Activated B cell treated with CpG ODN at 0.5 μM for 24 hours (primary cell): ENCODE measurements at regions not wholly inside any gene's neighbourhood (a gene's known extent, or its start where the extent isn't known, plus 50 kb on each side); places are given as distances from the start of the nearest gene placed in this dataset.

Experiments used
- ATAC-seq: fragments of 200-7000 bp; cut with Tn5 transposase; one replicate; pipeline ENCODE4 v1.10.0; 2021; ENCODE audit warnings: low read depth, mild to moderate bottlenecking, moderate library complexity
- CTCF ChIA-PET: fragments of 350-600 bp; sonication (Branson Sonifier 250); formaldehyde crosslinking; loops from one replicate; lab custom pipeline; 2021; ENCODE audit warnings: antibody characterized with exemption; lab: Charles Lee
- POLR2A ChIA-PET: fragments of 350-600 bp; sonication (Branson Sonifier 250); formaldehyde crosslinking; loops from one replicate; lab custom pipeline; 2021; ENCODE audit warnings: antibody characterized with exemption; lab: Charles Lee
- DNase-seq: peaks from one replicate; pipeline ENCODE4 v3.0.0; 2022
- H3K27ac Mint-ChIP-seq: one replicate; pipeline ENCODE4 v1.8.0; 2020; ENCODE audit warnings: mixed read lengths
- H3K27me3 Mint-ChIP-seq: one replicate; pipeline ENCODE4 v1.8.0; 2021; ENCODE audit warnings: mixed read lengths
- H3K36me3 Mint-ChIP-seq: one replicate; pipeline ENCODE4 v1.8.0; 2021; ENCODE audit warnings: low read depth, mixed read lengths
- H3K4me1 Mint-ChIP-seq: one replicate; pipeline ENCODE4 v1.8.0; 2021; ENCODE audit warnings: mixed read lengths
- H3K4me3 Mint-ChIP-seq: one replicate; pipeline ENCODE4 v1.8.0; 2020; ENCODE audit warnings: mild to moderate bottlenecking, mixed read lengths
- H3K9me3 Mint-ChIP-seq: one replicate; pipeline ENCODE4 v1.8.0; 2020; ENCODE audit warnings: mixed read lengths
- intact Hi-C: fragments of 100-400 bp; cut with micrococcal nuclease; formaldehyde crosslinking; loops from one replicate; pipeline ENCODE4 v1.15.1; 2024
- TF ChIP-seq, protein P1 (sequence below): fragments of 200-600 bp; IDR thresholded peaks from one replicate; pipeline ENCODE4 v1.8.0; 2022; ENCODE audit warnings: antibody characterized with exemption, mild to moderate bottlenecking

DNA sequence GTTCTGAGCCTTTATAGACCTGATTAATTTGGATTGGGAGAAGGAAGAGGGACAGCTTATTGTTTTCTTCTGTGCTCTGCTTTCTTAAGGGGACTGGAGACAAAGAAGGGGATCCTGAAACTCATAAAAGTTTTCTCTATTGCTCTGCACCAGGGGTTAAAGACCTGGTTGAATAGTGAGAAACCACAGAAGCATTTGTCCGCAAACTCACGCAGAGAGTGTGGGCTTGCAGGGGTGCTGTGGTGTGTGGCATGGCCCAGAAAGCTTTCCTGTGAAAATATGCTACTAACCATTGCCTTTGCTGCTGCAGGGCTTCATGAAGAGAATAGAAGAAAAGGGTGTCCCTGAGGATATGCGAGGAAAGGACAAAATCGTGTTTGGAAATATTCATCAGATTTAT, 73.1 kb upstream of the UMPS start:
- H3K4me1 Mint-ChIP-seq: no peaks in the 10 kb centered on the region
- intact Hi-C loops: no loop called here
- DNase-seq: no peak
- TF ChIP-seq, protein P1, sequence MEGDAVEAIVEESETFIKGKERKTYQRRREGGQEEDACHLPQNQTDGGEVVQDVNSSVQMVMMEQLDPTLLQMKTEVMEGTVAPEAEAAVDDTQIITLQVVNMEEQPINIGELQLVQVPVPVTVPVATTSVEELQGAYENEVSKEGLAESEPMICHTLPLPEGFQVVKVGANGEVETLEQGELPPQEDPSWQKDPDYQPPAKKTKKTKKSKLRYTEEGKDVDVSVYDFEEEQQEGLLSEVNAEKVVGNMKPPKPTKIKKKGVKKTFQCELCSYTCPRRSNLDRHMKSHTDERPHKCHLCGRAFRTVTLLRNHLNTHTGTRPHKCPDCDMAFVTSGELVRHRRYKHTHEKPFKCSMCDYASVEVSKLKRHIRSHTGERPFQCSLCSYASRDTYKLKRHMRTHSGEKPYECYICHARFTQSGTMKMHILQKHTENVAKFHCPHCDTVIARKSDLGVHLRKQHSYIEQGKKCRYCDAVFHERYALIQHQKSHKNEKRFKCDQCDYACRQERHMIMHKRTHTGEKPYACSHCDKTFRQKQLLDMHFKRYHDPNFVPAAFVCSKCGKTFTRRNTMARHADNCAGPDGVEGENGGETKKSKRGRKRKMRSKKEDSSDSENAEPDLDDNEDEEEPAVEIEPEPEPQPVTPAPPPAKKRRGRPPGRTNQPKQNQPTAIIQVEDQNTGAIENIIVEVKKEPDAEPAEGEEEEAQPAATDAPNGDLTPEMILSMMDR: no peak
- CTCF ChIA-PET: no interaction called here
- H3K9me3 Mint-ChIP-seq: no peaks in the 10 kb centered on the region
- no peak overlapping the region for H3K27ac Mint-ChIP-seq
- POLR2A ChIA-PET: no interaction called here
- no peak overlapping the region for H3K4me3 Mint-ChIP-seq
- ATAC-seq: no peak
- no peaks in the 10 kb centered on the region for H3K36me3 Mint-ChIP-seq
- H3K27me3 Mint-ChIP-seq: peaks cover 6% of the 10 kb centered on the region

DNA sequence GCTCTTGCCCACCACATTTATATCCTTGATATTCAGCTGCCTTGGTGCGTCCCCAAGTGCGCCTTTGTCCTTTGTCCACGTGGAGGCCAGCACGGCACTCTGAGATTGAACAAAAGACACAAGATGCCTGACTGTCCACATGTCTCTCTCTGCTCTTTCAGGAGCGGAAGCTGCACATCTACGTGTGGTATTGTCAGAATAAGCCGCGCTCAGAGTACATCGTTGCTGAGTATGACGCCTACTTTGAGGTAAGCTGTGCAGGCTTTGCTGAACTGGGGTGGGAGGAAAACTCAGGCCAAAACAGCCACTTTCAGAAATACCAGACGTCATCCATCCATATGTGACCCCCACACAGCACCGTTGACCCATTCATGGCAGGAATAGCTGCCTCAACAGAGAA, 72.0 kb upstream of the UMPS start:
- CTCF ChIA-PET: no interaction called here
- no peak for ATAC-seq

DNA sequence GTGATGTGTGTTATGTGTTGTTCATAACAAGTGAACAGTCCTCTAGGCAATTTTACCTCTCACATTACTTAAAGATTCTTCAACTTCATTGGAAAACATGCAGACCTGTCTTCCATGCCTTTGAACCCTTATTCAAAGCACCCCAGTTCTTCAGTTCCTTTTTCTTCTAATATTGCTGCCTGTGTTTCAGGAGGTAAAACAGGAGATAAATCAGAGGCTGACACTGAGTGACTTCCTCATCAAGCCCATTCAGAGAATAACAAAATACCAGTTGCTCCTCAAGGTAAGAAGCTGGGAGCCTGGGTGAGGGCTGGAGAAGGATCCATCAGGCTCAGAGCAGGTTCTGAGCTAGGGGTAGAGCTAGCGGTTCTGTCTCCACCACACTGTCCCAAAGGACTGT, 71.1 kb upstream of the UMPS start:
- TF ChIP-seq, protein P1: no peak
- Mint-ChIP-seq H3K36me3 (no peaks in the 10 kb centered on the region), H3K4me1 (no peaks in the 10 kb centered on the region), H3K27me3 (peaks cover 10% of the 10 kb centered on the region), H3K4me3 (no peak overlapping the region), H3K9me3 (no peaks in the 10 kb centered on the region), H3K27ac (no peak overlapping the region)
- DNase-seq (no peak), ATAC-seq (no peak)
- ChIA-PET CTCF (no interaction called here), POLR2A (no interaction called here)
- intact Hi-C loops: no loop called here

More for the DNA sequence above, 72.0 kb upstream of the UMPS start:
- H3K27ac Mint-ChIP-seq: no peak overlapping the region
- no peak for DNase-seq
- H3K9me3 Mint-ChIP-seq: no peaks in the 10 kb centered on the region
- H3K27me3 Mint-ChIP-seq: peaks cover 6% of the 10 kb centered on the region
- no peaks in the 10 kb centered on the region for H3K4me1 Mint-ChIP-seq
- POLR2A ChIA-PET: no interaction called here
- intact Hi-C loops: no loop called here
- H3K36me3 Mint-ChIP-seq: no peaks in the 10 kb centered on the region
- TF ChIP-seq, protein P1: no peak
- H3K4me3 Mint-ChIP-seq: no peak overlapping the region

DNA sequence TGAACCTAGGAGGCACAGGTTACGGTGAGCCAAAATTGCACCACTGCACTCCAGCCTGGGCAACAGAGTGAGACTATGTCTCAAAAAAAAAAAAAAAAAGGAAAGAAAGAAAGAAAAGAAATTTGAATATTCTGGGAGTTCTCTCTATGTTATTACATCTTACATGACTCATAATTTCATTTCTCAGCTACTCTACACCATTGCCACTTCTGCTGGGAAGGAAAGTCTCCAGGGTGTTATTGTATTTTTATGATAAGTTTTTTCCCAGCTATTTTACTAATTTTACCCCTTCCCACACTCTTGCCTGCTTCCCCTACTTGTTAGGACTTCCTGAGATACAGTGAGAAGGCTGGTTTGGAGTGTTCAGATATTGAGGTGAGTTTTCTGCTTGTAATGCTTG, 69.7 kb upstream of the UMPS start:
- Mint-ChIP-seq H3K27ac (no peak overlapping the region), H3K36me3 (no peaks in the 10 kb centered on the region), H3K9me3 (no peaks in the 10 kb centered on the region), H3K27me3 (peaks cover 10% of the 10 kb centered on the region), H3K4me1 (no peaks in the 10 kb centered on the region), H3K4me3 (no peak overlapping the region)
- TF ChIP-seq, protein P1: no peak
- POLR2A ChIA-PET: interaction anchor here (0.5 kb wide), 1 partner anchor 9 kb away, joined by 5 read pairs; no protein-coding TSS in a partner anchor
- DNase-seq: no peak
- intact Hi-C loops: no loop called here
- ATAC-seq: no peak
- CTCF ChIA-PET: no interaction called here

DNA sequence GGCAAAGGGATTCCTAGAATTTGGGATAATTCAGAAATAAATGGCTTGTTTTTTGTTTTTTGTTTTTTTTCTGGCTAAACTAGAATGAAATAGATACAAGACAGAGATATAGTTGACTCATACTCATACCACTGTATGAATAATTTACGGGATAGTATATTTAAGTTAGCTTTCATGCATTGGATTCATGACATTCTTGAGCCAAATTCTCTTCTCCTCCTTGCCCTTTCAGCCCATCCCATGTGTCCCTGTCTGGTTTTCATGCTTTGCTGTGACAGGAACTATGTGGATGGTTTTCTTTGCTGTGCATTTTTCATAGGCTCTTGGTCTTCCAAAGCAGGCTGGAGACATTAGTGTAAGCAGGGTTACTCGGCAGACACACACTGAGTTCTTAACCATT, 66.6 kb upstream of the UMPS start:
- Mint-ChIP-seq H3K9me3 (no peaks in the 10 kb centered on the region), H3K27me3 (peaks cover 4% of the 10 kb centered on the region), H3K36me3 (no peaks in the 10 kb centered on the region), H3K27ac (no peak overlapping the region), H3K4me3 (no peak overlapping the region), H3K4me1 (no peaks in the 10 kb centered on the region)
- TF ChIP-seq, protein P1: no peak
- ChIA-PET POLR2A (no interaction called here), CTCF (interaction anchor here (0.7 kb wide), 1 partner anchor 26 kb away, joined by 4 read pairs; no protein-coding TSS in a partner anchor)
- DNase-seq: no peak
- no peak for ATAC-seq
- intact Hi-C loops: no loop called here
